ENCODE measurements at regions not wholly inside any gene's neighbourhood (a gene's known extent, or its start where the extent isn't known, plus 50 kb on each side); places are given as distances from the start of the nearest gene placed in this dataset.

DNA sequence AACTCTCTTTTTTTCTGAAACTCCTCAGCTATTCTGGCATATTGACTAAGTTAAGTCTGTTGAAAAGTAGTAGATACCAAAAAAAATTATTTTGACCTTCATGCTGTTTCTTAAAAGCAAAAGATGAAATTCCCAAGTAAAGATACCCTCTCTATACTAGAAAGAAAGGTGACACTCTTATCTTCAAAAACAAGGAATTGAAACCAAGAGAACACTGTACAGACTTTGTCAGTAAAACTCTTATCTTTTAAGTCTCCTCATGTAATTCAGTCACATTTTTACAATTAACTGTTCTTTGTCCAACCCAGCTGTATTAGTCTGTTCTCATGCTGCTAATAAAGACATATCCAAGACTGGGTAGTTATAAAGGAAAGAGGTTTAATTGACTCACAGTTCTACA is 496.2 kb downstream of the LTN1 start:
- TF ChIP-seq, protein P1, sequence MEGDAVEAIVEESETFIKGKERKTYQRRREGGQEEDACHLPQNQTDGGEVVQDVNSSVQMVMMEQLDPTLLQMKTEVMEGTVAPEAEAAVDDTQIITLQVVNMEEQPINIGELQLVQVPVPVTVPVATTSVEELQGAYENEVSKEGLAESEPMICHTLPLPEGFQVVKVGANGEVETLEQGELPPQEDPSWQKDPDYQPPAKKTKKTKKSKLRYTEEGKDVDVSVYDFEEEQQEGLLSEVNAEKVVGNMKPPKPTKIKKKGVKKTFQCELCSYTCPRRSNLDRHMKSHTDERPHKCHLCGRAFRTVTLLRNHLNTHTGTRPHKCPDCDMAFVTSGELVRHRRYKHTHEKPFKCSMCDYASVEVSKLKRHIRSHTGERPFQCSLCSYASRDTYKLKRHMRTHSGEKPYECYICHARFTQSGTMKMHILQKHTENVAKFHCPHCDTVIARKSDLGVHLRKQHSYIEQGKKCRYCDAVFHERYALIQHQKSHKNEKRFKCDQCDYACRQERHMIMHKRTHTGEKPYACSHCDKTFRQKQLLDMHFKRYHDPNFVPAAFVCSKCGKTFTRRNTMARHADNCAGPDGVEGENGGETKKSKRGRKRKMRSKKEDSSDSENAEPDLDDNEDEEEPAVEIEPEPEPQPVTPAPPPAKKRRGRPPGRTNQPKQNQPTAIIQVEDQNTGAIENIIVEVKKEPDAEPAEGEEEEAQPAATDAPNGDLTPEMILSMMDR (IDR thresholded peaks at IDR 0.05): no peak
- TF ChIP-seq POLR2AphosphoS5 (IDR thresholded peaks at IDR 0.05; ENCODE audit: low read depth, low read length) (no peak), SIN3A (IDR thresholded peaks at IDR 0.05; ENCODE audit: borderline replicate concordance, insufficient read depth, low read depth, low read length) (no peak), REST (IDR thresholded peaks at IDR 0.05; ENCODE audit: insufficient read depth in 1 of 2, low read depth in 2 of 2, low read length in 1 of 2) (no peak), TCF7L2 (IDR thresholded peaks at IDR 0.05; ENCODE audit: low read depth, low read length) (no peak)
